NCI-H1092 treated with DMSO at 0.1 percent for 48 hours (cell line): ENCODE measurements at regions not wholly inside any gene's neighbourhood (a gene's known extent, or its start where the extent isn't known, plus 50 kb on each side); places are given as distances from the start of the nearest gene placed in this dataset.

ENCODE experiments used
- DNase-seq: peaks from one replicate; lab custom pipeline; 2025; lab: John Stamatoyannopoulos, UW

GRCh38 chr6:145318952-145319351 lies 416.4 kb downstream of the EPM2A start:
- no peak for DNase-seq

DNA sequence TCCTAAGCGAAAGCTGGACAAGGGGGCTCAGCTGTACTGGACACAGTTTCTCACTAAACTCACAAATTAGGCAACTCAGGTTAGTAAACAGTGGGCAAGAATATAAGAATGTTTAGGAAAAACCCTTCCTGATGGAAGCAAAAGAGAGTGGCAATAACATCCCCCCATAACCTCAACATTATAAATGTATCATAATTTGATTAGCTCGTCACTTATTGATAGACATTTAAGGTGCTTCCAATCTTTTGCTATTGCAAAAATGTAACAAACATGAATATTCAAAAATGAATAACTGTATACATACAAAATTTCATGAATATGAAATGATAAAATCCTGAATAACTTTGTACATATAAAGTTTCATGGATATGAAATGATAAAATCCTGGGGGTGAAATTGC lies 415.7 kb downstream of the EPM2A start:
- DNase-seq = no peak

DNA sequence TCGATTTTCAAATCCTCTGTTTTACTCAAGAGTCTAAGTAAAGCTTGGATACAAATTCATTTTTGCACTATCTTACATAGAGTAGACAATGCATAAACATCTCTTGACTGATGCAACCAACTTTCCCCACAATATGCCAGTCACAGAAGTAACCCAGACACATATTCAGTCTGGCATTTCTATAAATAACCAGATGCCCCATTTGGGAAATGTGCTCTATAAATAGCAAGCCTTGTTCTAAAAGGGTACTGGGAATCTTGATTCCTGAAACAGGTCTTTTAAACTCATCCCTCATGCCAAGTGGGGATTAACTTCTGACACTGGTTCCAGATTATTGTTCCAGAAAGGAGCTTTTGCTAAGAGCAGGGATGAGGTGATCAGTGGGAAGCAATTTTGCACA lies 411.7 kb downstream of the EPM2A start:
- no peak for DNase-seq

- no peak for DNase-seq
Measured at GRCh38 chr6:145327586-145327985, 407.7 kb downstream of the EPM2A start.

- DNase-seq = no peak
Measured at GRCh38 chr6:145329257-145329656, 406.1 kb downstream of the EPM2A start.

GRCh38 chr6:145331066-145331465 lies 404.3 kb downstream of the EPM2A start:
- no peak for DNase-seq

DNA sequence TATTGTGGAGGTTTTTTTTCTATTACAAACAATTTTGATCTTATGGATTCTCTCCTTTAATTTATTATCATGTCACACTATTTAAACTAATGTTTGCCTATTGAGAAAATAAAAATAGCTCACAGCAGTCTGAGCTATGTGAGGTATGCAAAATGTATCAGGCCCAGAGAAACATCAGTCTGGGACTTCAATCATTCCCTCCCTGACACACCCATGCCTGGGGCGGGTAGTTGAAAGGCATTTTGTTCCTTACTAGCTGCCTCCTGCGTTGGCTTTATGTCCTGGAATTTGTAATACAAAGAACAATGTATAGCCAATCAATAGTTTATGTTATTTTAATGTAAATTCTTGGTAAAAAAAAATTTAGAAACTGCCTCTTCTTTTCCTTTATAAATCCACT lies 403.3 kb downstream of the EPM2A start:
- DNase-seq = no peak

DNA sequence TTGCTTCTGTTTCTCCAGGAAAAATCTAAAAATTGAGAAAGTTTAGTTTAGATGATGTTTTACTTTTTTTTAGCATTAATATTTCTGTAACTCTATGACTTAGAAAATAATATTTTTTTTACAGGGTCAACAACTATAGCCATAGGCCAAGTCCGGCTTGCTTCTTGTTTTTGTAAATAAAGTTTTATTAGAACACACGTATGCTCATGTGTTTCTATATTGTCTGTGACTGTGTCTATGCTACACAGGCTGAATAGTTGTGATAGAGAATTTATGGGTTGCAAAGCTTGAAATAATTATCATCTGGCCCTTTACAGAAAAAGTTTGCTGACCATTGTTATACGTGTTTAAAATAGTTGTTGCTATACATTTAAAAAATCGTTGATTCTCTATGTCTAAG lies 399.2 kb downstream of the EPM2A start:
- no peak for DNase-seq

DNA sequence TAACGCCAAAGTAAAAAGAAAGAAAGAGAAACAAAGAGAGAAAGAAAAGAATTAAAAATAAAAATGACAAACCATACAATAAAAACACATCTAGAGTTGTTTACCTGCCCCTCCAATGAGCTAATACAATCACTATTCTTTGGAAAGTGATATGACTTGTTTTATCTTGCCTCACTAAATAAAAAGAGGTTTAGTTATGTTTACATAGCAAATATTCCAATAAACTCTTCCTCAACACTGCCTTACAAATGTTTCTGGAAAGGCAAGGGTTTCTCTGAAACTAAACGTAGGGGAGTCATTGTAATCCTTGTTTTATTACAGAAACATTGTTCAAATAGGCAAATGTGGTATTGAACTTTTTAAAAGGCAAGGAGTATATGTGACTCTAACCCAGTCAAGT lies 396.2 kb downstream of the EPM2A start:
- DNase-seq = no peak

- no peak for DNase-seq
Measured at GRCh38 chr6:145340256-145340655, 395.1 kb downstream of the EPM2A start.

- no peak for DNase-seq
Measured at GRCh38 chr6:145345094-145345493, 390.2 kb downstream of the EPM2A start.

DNA sequence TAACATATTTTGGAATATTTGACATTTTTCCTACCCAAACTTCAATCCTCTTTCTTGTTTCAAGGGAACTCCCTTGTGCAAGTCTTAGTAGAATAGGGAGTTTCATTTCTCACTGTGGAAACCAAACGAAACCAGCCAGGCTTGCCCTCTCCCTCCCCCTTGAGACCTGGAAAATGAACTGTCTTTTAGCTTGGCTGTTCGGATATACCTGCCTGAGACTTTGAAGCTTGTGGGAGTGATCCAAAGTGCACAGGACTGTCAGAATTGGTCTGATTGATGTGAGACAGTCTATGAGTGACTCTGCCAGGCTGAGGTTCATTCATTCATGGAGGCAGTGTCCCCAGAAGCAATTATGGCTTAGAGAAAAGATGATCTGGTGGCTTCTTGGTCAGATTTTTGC lies 388.1 kb downstream of the EPM2A start:
- no peak for DNase-seq

GRCh38 chr6:145349950-145350510 lies 385.3 kb downstream of the EPM2A start:
- DNase-seq = no peak

DNA sequence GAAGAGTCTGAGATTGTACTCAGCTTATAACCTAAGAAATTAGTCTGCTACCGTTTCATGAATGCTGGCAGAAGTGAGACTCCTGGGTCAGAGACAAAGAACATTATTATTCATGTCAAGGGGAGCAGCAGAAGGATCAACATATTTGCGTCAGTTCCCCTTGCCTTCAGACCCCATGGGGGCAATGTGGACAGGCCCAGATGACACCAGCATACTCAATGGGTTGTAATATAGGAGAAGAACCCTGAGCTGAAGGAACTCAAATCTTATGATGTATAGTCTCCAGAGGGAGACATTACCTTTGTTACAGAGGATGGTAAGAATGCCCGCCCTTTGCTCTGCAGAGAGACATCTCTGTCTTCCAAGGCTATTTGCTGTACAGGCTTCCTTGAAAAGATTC lies 384.4 kb downstream of the EPM2A start:
- no peak for DNase-seq

- no peak for DNase-seq
Measured at GRCh38 chr6:145352382-145353080, 382.8 kb downstream of the EPM2A start.

DNA sequence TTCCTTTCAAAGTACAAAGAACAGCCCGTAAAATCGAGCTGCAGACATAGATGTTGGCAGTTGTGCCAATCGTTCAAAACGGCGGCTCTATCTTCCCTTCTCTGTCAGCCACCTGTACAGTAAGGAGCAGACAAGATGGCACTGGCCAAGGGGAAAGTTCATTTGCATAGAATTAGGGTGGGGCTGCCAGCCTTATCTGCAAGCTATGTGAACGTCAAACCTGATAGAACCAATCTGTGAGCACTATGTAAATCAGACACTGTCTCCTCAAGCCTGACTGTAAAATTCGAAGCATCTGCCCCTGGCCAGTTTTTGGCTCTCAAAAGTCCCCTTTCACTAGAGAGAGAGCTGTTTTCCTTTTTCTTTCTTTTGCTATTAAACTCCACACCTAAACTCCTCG lies 374.5 kb downstream of the EPM2A start:
- DNase-seq = no peak

DNA sequence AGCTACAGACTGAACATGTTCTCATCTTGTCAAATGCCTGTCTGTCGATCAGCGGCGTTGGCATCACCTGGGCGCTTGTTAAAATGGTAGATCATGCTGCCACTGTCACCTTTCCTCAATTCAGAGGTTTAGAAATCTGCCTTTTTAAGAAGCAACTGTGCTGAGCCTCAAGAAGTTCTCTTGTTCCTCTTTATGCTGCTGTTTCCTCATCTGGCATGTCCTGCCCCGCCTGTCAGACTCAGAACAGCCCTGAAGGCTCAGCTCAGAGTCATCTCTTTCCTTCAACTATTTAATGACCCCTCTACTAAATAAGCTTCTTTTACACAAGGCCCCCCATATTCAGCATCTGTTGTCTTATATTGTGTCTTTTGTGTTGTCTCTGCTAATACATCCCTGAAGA lies 368.2 kb downstream of the EPM2A start:
- DNase-seq = no peak

- no peak for DNase-seq
Measured at GRCh38 chr6:145368075-145368474, 367.2 kb downstream of the EPM2A start.

DNA sequence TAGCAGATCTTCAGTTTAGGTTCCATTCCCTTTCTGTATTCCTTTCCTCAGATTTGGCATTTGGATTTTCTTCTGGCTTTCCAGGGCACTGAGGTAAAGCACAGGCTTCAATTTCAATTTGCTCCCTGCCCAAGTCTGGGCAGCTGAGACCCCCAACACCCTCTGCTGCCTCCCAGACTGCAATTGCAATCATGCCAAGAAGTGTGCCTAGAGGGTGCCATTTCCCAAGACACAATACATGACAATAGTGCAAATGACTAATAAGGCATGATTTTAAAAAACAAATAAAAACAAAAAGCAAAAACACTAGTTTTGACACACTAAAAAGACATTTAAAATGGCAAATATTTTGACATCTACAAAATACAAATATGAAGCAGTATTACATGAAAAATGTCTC lies 364.8 kb downstream of the EPM2A start:
- no peak for DNase-seq

DNA sequence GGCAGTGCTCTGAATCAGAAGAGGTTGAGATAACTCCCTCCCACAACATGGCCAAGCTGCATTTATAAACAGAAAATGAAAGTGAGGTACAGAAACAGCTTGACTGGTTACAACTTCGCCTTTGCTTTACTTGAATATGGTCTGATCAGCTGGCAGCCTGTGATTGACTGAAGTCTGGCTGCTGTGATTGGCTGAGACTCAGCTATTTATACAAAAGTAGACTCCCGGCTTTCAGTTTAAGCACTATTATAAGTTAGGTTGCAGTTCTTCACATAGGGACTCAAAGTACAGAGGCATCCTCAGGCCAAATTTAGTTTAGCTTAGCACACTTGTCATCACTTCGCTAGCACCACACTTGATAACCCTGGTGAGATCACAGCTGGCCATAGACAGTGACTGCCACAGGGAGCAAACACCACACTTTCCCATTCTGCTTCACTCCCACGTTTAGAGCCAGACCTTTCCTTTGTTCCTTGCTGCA lies 362.6 kb downstream of the EPM2A start:
- DNase-seq = no peak

DNA sequence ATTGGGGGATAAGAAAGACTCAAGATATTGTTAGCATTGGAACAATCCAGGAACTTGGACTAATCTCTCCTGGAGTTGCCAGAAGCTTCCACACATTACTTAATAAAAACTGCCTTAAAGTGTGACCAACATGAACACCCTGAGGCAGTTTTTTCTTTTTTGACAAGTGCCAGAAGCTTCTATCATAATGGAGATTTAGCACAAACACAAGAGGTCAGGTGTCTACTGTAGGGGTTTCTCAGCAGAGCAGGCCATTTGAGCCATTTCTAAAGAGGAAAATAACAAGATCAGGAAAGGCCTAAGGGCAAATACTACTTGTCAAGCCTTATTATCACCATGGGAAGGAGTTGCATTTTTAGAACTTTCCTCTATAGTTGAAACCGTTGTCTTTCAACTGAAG lies 361.5 kb downstream of the EPM2A start:
- DNase-seq = no peak

- no peak for DNase-seq
Measured at GRCh38 chr6:145374570-145374969, 360.8 kb downstream of the EPM2A start.

DNA sequence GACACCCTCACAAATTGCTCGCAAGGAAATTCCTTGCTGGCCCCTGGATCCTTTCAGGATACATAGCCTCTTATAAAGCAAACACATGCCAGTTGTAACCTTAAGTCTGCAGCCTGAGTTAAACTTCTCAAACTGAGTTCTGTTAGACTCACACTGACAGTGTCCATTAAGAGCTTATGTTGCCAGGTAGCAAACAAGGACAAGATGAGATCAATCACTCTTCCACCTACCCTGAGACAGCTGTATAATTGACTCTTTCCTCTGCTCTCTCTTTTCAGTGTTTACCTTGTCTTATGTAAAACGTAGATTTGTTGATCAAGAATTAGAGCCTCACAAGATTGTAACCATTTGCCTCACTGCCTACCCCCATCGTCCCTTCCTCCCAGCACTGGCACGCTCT lies 359.8 kb downstream of the EPM2A start:
- DNase-seq = no peak

DNA sequence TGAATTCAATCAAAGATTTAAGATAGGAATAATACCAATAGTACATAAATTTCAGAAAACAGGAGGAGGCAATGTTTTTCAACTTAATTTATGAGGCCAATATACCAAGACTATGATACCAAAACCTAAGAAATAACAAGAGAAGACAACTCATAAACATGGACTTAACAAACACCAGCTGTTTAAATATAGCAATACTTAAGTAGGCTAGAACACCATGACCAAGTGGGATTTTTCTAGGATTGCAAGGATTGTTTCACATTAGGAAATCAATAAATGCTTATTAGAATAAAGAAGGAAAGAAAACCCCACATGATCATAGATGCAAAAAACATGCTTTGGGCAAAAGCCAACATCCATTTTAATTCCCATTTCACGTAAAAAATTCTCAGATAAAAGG lies 355.1 kb downstream of the EPM2A start:
- DNase-seq = no peak
